NCI-H1092 treated with DMSO at 0.1 percent for 48 hours (cell line): ENCODE measurements at regions not wholly inside any gene's neighbourhood (a gene's known extent, or its start where the extent isn't known, plus 50 kb on each side); places are given as distances from the start of the nearest gene placed in this dataset.

ENCODE experiments used
- DNase-seq: peaks from one replicate; lab custom pipeline; 2025; lab: John Stamatoyannopoulos, UW

DNA sequence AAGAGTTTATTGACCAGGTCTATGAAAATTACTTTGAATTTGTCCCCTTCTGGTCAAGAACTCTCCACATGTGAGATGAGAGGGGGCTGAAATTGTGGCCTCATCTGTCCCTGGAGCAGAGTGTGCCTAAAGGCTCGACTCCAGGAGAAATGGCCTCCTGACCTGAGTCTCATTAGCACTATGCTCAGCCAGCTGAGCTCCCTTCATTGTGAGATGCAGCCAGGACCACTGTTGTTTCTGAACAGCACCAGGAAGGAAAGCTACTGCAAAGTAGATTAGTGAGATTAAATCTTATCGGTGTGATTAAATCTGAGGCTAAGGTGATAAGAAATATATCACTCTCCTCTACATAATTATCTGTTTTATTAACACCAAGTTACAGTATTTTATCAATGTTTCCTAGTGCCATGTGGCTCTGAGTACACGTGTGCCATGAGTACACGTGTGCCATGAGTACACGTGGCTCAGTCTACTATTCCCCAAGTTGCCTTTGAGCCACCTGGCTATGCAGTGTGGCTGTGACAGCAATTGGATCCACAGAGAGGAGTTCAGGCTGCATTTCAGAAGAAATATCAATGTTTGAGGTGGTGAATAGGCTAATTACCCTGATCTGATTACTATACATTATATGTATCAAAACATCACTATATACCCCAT is 126.9 kb downstream of the IPMK start:
- no peak for DNase-seq

DNA sequence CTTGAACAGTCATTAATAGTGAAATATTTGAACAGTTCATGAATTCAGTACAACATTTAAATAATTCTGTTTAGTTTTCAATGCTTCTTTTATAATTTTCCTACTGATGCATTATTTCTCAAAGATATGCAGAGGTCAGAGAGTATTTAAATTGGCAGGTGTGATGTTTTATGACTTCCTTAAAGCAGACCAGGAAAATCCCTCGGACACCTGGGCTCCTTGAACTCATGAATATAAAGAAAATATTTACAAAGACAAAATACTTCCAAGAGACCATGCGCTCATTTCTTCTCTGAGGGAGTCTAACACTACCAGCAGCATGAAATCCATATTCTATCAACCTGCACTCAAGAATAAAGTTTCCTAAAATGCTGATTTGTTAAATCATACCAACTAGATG is 127.6 kb downstream of the IPMK start:
- no peak for DNase-seq

DNA sequence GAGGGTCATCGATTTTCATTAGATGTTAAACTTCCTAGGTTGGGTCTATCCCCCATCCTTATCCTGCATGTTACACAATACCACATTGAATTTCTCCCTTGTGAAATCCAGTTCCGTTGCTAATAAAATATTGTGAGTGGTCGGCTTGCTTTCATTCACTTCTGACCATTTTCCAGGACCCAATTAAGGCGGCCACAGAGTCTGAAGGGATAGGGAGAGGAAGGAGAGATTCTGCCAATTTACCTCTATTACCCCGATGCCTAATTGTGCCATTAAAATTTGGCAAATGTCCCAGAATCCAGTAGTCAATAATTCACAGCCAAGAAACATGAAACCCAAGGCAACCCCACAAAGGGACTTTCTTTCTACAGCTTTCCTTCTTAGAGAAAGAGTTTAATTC is 129.9 kb downstream of the IPMK start:
- peak; percentile 96 for DNase-seq

DNA sequence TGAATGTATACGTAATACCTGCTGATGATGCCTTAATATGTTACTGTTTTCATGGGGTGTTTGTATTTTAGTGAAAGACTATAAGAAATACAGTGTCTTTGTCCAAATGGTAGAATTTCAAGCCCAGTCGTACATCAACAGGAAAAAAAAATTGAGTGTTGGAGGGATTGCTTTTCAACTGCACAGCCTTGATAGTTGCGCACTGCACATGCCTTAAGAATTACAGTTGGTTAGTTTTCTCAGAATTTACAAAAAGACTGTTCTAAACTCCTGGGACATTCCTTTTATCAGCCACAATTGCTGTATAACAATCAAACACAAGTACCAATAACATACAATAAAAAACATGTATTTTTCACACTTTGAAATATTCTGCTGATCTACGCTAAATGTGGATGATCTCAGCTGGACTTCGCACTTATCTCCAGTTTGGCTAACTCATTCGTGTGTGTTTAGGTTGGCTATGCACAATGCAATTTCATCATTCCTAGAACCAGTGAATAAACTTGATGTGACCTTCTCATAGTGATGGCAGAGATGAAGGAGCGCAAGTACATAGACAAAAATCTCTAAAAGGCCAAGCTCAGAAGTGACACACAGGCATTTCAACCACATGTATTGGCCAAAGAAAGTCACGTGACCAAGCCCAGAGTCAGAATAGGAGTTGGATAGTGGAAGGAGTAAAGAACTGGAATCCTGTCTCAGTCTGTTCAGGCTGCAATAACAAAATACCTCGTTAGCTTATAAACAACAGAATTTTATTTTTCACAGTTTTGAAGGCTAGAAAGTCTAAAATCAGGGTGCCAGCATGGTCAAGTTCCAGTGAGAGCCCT is 152.3 kb downstream of the IPMK start:
- no peak for DNase-seq

DNA sequence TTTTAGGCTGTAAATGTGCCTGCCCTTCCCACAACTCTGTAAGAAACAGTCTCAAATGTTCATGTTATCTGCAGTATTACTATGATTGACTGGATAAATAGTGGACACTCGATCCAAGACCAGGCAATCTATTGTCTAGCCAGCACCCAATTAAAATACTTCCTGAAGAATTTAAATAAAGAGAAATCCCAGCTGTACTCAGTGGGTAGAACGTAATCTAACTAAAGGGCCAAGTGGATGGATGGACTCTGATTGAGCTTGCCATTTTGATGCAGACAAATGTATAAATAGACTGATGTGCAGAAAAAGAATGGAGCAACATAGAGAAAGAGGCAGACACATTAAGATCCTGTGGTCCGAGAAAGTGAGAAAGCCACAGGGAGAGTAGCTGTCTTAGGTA is 158.0 kb downstream of the IPMK start:
- no peak for DNase-seq

DNA sequence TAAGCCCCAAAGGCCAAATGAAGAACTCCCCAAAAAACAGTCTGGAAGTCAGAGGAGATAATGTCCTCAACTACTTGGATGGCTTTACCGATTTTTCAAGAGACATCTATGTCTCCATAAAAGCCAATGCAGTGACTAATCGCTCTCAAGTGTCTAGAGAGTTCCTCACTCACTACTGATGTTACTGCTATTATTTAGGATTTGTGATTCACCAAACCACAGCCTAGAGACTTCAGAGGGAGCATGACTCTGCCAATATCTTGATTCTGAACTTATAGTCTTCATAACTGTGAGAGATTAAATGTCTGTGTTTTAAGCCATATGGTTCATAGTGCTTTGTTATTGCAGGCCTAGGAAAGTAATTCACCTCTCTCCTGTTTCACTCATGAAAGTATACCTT is 160.2 kb downstream of the IPMK start:
- DNase-seq, result no peak

DNA sequence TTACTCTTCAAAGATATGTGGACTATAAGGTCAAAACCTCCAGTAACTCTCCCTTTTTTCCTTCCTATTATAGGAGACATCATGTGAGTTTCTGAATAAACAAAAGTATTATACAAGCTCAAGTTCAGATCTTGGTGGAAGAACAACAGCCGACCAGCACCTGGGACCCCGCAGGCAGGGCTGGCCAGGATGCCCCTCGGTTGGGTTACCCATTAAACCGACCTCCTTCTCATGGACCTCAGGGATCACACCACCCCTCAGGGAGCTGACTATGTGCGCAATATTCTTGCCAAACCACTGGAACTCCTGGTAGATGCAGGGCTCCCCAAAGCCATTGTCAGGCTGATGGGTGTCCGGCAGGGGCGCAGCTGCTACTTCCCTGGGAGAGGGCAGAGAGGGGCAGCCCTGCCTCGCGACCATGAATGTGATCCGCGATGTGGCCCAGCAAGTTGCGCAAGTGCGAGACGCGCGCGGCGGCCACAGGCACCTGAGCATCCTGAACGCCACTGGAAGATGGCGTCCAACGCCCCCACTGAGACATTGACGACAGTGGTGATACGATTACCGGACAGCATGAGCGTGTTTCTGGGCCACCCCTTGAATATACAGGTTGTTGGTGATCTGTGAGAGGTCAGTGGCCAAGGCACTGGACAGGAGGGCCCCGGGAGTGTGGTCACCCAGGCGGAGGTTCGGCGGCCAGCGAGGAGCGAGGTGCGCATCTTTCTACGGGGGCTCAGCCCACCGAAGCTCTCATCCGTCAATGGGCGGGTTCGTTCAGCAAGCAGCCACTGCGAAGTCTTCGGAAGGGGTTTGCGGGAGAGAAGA is 161.3 kb downstream of the IPMK start:
- no peak for DNase-seq

DNA sequence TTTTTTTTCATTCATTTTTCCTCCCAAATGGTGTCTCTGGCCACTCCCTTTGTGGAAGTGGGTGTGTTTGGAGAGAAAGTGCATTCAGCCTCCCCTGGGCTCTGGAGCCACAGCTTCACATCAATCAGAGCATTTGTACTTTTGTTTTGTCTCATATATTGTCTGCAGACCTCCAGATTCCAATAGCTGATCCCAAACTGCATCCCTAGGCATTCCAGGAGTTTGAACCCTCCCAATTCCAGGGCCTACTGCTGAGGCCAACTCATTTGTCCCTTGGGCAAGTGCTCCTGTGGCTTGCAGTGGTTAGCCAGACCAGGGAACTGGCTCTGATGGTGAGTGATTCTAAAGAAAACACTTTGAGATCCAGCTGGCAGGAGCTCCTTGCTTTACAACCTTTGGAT is 163.3 kb downstream of the IPMK start:
- no peak for DNase-seq

DNA sequence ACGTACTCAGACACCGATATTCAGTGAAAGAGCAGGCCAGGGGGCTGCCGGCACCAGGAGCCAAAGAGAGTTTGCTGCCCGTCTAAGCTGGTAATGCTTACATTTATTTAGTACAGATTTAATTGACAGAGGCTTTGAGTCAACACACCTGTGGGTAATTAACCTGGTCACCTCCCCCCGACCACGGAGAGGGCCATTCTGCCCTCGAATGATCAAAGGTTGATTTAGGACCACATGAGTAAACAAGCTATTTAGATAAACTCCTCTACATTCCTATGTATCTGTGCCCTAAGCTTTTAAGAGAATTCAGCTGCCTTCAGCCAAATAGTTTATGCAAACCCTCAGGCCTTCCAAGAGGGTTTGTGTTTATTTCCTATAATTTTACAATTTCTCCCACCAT is 164.8 kb downstream of the IPMK start:
- DNase-seq, result no peak

DNA sequence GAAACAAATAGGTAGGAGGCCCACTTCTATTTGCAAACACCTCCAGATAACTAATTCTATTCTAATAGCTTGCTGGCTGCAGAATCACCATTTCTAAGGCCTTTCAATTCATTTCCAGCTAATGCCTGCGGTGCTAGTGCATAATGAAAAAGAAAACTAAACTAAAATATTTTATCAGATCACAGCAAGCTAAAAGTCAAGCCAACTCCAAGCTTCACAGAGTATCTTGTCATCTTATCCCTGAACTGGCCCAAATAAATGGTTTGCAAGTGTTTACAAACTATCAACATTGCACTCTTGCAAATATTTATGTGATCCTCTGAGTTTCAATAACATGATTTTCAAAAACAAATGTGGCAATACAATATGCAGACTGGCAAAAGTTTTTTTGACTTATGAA is 166.0 kb downstream of the IPMK start:
- no peak for DNase-seq

DNA sequence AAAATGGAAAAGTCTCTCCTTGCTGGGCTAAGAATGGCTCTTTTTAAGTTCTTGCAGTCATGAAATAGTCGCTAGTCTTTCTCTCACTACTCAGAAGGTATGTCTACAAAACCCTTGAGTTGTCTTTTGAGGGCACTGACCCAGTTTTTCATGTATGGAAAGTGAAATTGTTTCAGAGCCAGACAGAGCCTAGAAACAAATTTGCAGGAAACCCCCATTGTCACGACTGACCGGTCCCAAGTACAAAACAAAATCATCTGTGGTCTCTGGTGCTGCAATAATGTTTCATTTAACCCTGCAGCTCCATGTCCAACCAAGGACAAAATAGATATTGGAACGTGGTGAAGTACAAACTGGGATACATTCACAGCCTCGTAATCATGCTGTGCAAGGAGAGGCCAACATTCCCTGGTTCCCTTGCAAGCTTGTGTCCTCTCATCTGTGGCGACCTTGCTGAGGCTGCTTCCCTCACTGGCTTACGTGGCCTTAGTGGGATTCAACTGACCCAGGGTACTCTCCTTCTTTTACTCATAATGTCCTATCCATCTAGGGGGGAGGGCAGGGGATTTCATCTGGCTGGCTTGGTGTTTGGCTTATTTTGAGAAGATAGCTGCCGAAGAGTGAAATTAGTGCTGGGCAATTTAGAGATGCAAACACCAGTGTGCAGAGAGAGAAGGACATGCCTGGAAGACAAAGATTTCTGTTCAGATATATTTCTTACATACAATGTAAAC is 172.5 kb downstream of the IPMK start:
- no peak for DNase-seq

DNA sequence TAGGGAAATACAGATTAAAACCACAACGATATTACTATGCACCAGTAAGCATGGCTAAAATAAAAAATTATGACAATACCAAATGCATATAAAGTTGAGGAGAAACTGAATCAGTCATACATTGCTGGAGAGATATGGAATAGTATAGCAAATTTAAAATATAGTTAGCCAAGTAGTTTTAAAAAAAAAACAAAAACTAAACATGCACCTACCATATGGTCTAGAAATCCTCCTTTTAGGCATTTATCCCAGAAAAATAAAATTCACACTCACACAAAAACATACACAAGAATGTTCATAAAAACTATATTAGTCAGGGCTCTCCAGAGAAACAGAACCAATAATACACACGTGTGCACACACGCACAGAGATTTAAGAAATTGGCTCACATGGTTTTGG is 175.8 kb downstream of the IPMK start:
- no peak for DNase-seq

DNA sequence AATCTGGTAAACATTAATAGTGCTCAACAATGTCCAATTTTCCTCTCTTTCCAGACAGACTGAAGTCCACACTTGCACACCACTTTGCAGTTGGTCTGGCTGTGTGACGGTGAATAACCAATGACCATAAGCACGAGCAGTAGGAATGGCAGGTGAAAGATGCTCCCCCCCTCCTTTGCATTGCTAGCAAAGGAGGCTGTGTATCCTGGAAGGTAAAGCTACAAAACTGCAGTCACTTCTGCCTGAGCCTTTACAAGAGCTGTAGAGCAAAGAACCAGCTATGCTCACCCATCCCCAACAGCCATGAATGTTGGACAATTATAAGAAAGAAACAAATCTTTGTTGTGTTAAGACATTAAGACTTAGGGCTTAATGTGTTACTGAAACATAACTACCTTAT is 178.0 kb downstream of the IPMK start:
- no peak for DNase-seq

DNA sequence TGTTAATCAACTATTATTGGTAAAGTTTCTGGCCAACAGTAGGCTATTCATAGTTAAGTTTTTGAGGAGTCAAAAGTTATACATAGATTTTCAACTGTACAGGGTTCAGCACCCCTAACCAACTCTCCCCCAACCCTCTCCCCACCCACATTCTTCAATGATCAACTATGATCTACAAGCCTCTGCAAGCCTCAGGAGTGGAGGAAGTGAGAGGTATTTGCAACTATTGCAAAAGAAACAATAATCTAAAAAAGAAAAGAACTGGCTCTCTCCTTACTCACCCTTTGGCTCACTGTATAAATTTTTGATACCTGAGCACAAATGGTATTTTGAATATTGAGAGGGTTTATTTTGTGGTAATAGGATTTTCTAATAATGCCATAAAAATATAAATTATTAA is 179.8 kb downstream of the IPMK start:
- no peak for DNase-seq

DNA sequence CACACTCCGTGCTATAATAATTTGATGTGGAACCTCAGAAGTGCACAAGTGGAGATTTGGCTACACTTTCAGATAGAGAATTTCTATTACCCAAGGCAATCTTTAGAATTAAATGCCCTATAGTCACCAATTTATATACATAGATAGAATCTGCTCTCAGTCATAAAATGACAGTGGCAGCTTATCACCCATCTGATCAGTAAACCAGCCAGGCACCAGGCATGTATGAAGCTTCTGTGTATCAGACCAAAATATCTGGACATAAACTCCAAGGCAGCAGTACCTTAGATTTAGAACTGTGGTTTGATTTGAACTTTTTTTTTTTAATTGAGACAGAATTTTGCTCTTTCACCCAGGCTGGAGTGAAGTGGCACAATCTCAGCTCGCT is 180.9 kb downstream of the IPMK start:
- no peak for DNase-seq

DNA sequence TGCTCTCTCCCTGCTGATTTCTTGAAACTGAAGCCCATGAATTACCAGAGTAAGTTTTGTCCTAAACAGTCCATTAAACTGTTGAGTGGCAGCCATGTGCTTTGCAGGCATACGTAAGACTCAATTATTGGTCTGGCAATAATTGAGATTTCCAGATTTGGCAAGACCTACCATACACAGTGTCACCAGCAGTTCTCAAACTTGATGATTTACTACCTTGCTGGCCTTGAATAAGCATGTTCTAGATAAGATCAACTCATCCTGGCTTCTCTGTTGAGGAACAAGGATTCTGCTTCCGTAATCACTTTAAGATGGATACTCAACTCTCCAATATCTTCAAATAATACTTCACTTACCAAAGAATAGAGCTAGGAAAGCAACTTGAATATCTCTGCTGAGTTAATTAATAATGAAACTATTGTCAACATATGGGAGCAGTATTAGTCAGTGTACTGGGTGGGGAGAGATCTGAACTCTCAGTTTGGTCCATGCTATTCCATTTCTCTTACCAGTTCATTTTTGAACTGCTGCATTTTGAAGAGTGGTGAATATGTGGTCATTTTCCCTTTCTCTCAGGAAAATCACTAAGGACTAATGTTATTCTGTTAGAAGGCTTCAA is 181.4 kb downstream of the IPMK start:
- DNase-seq, result no peak

DNA sequence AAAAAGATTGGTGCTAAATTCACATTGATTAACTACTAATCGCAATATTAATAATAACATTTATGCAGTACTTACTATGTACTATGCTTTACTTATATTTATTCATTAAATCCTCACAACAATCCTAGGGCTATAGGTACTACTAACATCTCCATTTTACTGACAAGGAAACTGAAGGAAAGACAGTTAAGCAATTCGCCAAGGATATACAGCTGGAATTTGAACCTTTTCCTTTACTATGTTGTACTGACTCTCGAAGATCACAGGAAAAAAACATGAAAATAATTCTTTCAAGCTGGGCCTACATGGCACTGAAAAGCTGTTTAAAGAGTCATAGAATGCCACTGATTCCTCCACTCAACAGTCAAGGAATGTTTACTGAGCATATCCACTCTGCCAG is 185.4 kb downstream of the IPMK start:
- no peak for DNase-seq

DNA sequence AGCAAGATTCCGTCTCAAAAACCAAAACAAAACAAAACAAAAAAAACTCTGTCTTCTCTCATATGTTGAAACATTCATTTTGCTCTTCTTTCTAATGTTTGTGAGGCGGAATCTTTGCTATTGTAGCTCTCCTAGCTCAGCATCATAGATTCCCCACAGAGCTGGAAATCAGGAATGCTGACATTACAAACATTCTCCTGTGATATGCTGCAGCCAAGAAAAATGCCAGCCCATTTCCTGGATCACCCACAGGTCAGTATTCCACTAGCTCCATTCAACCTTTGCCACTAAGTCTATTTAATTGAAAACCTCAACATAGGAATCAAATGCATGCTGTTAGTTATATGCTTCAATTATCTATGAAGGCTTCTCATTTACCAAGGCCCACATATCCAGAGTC is 186.3 kb downstream of the IPMK start:
- no peak for DNase-seq

DNA sequence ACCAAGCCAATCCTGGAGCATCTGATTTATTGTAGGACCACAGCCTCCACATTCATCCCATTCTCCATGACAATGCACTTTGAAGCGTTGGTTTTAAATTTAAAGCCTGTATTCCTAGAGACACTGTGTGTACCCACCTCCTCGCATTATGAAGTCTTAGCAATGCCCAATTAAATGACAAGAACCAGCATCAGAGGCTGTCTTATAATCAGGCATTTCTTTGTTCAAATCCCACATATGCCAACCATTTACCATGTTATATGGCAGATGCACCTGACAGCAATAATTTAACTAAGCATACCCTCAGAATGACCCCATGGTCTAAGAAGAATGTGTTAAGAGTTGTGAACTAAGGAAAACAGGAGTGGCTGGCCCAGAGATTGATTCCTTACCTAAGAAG is 188.2 kb downstream of the IPMK start:
- DNase-seq, result no peak

DNA sequence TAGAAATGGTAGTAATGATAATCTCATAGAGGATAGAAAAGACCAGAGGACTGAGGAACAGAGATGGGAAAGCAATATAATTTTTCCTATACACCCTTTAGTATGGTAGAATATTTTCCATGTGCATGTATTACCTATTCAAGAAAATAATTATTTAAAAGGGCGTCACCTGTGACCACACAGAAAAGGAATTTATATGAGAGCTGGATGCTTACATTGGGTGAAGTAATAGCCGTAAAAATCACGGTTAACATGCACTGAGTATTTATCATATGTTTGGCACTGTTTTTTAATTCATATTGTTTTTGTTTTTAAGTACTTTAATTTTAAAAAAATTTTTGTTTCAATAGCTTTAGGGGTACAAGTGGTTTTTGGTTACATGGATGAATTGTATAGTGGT is 195.1 kb downstream of the IPMK start:
- DNase-seq, result no peak

DNA sequence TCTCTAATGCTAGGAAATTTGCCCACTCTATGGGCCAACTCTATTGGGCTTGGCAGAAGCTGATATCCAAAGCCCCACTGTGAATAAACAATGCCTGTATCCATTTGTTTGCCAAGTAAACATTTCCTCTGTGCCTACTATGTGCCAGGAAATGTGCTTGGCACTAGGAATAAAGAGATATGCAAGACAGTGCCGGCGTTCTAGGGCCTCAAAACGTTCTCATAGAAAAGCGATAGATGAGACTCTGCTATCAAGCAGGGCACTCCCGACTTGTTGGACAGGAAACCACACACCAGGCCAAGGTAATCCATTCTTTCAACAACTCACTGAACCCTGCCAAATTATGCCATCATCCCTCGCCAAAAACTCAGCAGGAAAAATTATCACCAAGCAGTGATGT is 196.7 kb downstream of the IPMK start:
- DNase-seq, result peak; percentile 78

DNA sequence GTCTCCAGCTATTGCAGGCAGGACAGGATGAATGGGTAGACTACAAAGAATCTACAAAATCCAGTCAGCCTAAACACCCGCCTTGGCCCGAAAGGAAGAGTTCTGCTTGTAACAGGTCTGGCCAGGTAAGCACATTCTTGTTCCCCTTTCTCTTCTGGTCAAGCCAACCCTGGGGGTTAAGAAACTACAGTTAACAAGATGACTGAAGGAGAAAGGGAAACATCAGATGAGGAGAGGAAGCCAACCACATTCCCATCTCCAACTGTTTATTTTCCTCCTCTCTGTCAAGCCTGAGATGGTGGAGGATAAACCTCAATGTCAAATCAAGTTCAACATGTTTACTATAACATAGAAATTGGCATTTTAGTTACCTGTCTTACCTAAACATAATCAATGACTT is 198.9 kb downstream of the IPMK start:
- DNase-seq, result no peak
